GM18508 (cell line): ENCODE measurements at regions not wholly inside any gene's neighbourhood (a gene's known extent, or its start where the extent isn't known, plus 50 kb on each side); places are given as distances from the start of the nearest gene placed in this dataset.
A peak's percentile ranks its signal among the peaks of the same experiment; 100 is the strongest.

Experiments used
- ATAC-seq: cut with Tn5 transposase; IDR thresholded peaks from one replicate; pipeline ENCODE4 v1.9.1; 2021; ENCODE audit warnings: moderate number of reproducible peaks; ENCODE audit not compliant: insufficient read depth, unreplicated experiment

GRCh38 chr6:14273191-14273590, 155.6 kb downstream of the CD83 start:
- no peak for ATAC-seq

- no peak for ATAC-seq
Measured at GRCh38 chr6:14274016-14274415, 156.4 kb downstream of the CD83 start.

- ATAC-seq, result no peak
Measured at GRCh38 chr6:14274546-14275492, 157.2 kb downstream of the CD83 start.

- ATAC-seq, result no peak
Measured at GRCh38 chr6:14275493-14275851, 157.9 kb downstream of the CD83 start.

GRCh38 chr6:14276071-14276470, 158.5 kb downstream of the CD83 start:
- no peak for ATAC-seq

- peak; percentile 84 for ATAC-seq
Measured at GRCh38 chr6:14276667-14277404, 159.3 kb downstream of the CD83 start.

- ATAC-seq, result peak; percentile 13
Measured at GRCh38 chr6:14277405-14277930, 159.9 kb downstream of the CD83 start.

- ATAC-seq, result no peak
Measured at GRCh38 chr6:14278006-14278405, 160.4 kb downstream of the CD83 start.

GRCh38 chr6:14278446-14278845, 160.9 kb downstream of the CD83 start:
- ATAC-seq, result no peak

GRCh38 chr6:14280006-14280510, 162.5 kb downstream of the CD83 start:
- no peak for ATAC-seq

- ATAC-seq, result no peak
Measured at GRCh38 chr6:14280766-14281293, 163.3 kb downstream of the CD83 start.

GRCh38 chr6:14281811-14282660, 164.5 kb downstream of the CD83 start:
- ATAC-seq, result no peak

GRCh38 chr6:14282854-14283505, 165.4 kb downstream of the CD83 start:
- ATAC-seq, result no peak

GRCh38 chr6:14283600-14284235, 166.1 kb downstream of the CD83 start:
- ATAC-seq, result no peak

GRCh38 chr6:14284969-14285590, 167.5 kb downstream of the CD83 start:
- ATAC-seq, result no peak

GRCh38 chr6:14286144-14286543, 168.6 kb downstream of the CD83 start:
- no peak for ATAC-seq

GRCh38 chr6:14286634-14287428, 169.3 kb downstream of the CD83 start:
- no peak for ATAC-seq

- ATAC-seq, result no peak
Measured at GRCh38 chr6:14287707-14288106, 170.1 kb downstream of the CD83 start.
